GM19193 (cell line): ENCODE measurements at regions not wholly inside any gene's neighbourhood (a gene's known extent, or its start where the extent isn't known, plus 50 kb on each side); places are given as distances from the start of the nearest gene placed in this dataset.

Source experiments
- POLR2A ChIP-seq: IDR thresholded peaks from 4 replicates; pipeline ENCODE4 v1.6.1; 2011; ENCODE audit not compliant: insufficient read depth, insufficient read length; ENCODE audit errors: extremely low read depth

GRCh38 chr12:124462750-124463149 is 104.7 kb downstream of the NCOR2 start:
- no peak for TF ChIP-seq POLR2A

DNA sequence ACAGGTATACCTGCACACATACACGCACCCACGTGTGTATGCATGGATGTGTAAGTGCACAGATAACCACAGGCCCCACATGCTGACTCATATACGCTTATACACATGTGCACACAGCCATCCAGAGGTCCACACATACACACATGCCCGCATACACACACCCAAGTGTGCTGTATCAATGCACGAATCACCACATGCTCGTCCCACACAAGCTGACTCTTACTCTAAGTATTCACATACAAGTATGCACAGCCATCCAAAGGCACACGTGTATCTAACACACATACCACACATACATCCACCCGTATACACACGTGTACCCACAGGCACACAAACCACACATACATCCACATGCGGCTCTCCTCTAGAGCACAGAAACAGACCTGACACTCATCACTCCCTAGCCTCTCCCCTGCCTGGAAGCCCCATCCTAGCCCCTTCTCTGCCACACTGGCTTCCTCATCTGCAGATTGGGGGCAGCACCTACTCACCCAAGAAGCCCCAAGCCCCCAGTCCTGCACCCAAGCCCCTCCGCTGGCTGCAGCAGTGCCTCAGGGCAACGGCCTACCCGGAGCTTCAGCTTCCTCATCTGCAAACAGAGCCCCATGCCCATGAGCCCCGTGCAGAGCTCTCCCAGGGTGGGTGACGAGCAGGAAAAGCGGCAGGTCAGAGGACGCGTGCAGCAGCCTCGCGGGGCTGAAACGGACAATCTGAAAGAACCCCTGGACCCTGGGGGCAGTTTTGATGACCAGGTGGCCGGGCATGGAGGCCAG is 105.4 kb downstream of the NCOR2 start:
- no peak for TF ChIP-seq POLR2A

GRCh38 chr12:124461241-124461673 is 106.2 kb downstream of the NCOR2 start:
- no peak for TF ChIP-seq POLR2A

DNA sequence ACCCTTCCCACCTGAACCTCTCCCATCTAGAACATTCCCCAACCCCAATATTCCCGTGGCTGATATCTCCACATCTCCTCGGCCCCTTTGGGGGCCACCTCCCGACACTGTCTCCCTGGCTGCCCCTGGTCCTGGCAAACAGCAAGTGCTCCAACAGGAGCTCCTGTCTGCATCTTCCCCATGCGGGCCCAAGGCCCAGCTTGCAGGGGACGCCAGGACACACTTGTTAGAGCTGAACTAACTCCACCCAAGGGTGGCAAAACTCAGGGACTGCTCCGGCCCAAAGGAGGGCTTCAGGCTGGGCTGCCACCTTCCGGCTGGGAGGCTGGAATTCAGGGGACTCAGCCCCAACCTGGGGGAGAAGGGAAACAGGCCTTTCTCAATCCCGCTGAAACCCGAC is 106.6 kb downstream of the NCOR2 start:
- TF ChIP-seq POLR2A, result no peak

- no peak for TF ChIP-seq POLR2A
Measured at GRCh38 chr12:124459852-124460645, 107.4 kb downstream of the NCOR2 start.

DNA sequence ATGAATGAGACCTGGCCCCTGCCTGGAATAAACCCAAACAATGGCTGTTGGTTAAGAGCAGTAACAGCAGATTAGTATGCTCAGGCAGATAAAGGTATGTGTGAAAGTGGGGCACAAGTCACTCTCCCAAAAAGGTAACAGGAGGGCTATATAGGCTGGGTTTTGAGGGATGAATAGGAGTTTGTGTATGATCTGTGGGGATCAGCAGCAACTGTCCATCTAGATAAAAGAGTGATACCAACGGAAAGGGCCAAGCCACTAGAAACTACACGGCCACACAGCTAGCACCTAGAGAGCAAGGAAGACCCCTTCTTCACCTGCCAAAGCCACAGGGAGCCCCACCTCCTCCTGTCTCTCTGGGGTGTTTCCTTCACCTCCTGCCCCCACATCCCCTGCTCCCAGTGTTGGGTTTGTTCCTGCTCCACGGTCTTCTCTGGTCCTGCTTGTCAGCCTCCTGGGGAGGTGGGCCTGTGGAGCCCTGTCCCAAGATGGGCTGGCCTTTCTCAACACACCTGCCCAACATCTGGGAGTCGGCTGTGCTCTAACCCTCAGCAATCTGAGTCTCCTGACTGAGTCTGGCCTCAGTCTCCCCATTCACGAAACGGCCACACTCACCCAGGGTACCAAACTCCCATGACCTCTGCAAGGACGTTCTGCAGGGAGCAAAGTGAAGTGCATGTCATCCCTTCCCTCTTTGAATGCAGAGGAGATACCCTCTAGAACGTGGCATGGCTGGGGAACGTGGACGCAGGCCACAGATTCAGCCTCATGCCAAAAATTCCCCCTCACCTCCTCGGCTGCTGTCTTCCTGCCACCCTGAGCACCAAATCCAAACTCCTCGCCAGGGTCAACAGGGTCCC is 108.2 kb downstream of the NCOR2 start:
- no peak for TF ChIP-seq POLR2A

DNA sequence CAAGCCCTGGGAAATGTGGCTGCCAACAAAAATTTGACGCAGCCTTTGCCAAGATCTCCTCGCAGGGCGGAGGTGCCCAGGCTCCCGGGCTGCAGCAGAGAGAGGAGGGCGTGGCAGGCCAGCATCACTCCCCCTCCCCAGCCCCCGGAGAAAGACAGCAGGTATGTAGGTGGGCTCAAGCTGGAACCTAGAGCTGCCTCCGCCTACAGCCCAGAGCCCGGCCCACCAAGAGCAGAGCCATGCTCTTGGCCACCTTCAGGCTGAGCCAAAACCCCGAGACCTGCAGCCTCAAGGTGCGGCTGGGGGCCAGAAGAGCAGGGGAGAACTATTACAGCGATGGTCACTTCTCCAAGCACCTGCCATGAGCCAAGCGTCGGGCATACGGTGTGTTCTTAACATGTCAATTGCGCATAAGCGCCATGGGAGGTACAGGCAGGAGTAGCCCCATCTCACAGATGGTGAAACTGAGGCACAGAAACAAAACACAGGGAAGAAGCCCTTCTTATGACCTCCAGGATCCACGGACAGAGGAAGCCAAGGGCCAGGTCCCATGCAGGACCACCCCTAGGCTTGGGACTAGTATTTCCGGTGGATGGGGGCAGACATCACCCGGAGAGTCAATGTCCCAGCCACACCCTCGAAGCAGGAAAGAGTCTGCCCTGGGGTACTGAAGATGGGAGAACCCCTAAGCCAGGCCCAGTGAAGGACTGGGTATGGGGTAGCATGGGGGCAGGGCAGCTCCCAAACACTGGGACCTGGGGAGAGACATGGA is 109.0 kb downstream of the NCOR2 start:
- no peak for TF ChIP-seq POLR2A

DNA sequence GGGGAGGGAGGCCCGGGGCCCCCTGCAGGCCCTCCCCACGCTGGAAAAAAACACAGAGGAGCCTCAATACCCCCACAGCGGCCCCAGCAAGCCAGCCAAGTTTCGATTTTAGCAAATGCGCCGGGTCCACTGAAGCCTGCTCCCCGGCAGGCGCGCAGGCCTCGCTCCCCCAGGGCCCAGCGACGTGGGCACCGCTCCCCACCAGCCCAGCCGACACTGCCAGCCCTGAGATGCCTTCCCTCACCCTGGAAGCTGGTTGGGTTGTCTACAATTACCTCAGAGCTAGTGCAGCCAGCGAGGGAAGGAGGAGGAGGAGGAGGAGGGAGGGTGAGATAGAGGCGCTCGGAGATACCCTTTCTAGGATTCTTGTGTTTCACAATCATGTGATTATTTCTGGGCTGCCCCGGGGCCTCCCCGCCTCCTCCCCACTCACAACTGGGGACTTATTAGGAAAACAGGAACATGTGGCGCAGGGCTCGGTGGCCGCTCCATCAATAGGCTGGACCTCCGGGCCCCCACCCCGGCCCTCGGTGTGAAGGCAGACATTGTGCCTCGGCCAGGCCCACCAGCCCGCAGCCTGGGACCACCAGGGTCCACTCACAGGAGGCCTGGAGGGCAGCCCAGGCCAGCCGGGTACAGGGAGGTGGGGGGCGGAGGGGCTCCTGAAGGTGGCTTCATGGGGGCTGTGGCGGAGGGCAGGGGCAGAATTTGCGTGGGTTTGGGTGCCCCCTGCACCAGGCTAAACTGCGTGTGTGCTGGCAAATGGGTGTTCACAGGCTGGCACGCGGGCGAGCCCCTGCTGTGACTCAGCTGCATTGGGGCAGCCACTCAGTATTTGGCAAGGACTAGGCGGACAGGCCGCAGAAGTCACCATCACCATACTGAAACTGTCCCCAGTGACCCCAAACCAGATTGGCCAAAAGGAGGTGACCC is 109.9 kb downstream of the NCOR2 start:
- peak; percentile 60 for TF ChIP-seq POLR2A

GRCh38 chr12:124456652-124457152 is 110.7 kb downstream of the NCOR2 start:
- TF ChIP-seq POLR2A, result no peak

DNA sequence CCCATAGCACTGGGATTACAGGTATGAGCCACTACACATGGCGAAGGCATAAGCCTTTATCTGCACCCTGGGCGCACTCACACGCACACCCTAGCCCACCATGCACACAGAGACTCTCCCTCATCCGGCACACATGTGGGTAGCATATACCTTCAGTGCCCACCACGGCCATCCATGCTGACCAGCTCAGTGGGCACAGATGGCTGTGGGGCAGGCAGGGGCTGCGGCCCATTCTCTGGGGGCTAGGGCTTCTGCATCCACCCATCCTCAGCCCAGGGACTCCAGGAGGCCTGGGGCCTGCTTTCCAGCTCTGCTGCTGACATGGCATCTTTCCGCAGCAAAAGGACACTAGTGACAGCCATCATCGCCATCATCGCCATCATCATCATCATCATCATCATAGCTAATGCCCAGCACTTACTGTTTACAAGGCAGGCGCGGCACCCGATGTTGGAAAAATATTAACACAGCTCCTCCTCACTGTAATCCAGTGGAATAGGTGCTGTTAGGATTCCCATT is 111.2 kb downstream of the NCOR2 start:
- no peak for TF ChIP-seq POLR2A

- TF ChIP-seq POLR2A, result no peak
Measured at GRCh38 chr12:124455336-124455735, 112.1 kb downstream of the NCOR2 start.

DNA sequence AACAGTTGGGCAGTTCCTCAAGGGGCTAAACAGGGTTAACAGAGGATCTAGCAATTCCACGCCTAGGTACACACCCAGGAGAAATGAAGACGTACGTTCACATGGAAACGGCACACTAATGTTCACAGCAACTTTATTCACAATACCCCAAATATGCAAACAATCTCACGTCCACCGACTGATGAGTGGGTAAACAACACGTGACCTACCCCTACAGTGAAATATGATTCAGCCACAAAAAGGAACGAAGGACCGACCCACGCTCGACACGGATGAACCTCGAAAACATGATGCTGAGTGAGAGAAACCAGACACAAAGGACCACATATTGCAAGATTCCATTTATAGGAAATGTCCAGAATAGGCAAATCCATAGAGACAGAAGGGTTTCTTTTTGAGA is 112.7 kb downstream of the NCOR2 start:
- TF ChIP-seq POLR2A, result no peak

DNA sequence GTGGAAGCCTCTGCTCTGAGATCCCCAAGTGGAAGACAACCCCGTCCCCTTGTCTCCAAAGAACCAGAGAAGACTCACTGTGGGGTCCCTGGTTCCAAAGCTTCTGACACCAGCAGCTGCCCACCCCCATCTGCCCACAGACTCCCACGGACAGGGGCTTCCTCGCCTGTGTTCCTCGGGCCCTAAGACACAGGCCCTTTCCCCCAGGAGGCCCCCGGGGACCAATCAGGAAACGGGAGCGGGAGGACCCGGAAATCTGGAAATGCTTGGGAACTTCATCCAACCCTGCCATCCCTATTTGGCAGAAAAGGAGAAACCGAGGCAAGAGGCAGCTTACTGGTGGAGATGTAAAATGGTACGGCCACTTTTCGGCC is 113.1 kb downstream of the NCOR2 start:
- no peak for TF ChIP-seq POLR2A

DNA sequence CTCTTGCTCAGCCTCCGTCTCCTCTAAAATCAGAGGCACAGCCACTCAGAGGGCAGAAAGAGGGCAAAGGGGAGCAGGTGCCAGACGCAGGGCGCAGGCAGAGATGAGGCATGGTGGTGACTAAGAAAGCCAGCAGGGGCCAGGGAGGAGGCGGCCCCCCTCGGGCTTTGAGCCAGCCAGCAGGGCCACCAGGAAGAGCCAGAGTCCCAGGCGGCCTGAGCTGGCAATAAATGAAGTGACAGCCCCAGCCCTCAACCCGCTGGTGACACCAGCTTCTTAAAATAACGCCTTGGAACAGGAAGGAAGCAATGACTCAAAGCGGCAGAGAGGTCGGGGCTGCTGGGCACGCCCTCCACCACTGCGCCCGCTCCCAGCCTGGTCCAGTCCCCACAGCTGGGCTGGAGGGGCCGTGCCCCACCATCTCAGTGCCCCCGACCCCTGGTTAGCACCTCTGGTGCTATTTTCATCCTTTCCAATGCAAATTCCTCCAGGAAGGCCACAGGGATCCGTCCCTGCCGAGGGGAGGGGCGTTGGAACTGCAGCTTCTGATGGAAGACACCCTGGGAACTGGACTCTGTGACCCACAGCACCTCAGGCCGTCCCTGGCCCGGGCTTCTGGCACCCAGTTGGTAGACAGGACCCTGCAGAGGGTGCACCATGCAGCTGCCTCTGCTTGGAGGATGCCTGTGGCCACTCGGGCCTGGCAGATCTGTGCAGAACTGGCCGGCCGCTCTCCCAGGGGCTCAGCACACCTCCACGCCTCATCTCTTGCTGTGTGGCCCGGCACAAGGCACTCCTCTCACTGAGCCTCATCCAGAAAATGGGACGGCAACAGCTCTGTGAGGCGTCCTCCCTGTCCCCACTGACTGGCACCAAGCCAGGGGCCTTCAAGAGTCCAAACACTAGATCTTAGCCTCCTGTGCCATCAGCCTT is 113.7 kb downstream of the NCOR2 start:
- TF ChIP-seq POLR2A, result peak; percentile 61
